Neural cell (in vitro differentiated cells): ENCODE measurements at regions not wholly inside any gene's neighbourhood (a gene's known extent, or its start where the extent isn't known, plus 50 kb on each side); places are given as distances from the start of the nearest gene placed in this dataset.

Source experiments
- H2AFZ ChIP-seq: fragments of 200-600, 300-800 bp; sonication (generic), shearing (Covaris generic); 2 replicates; pipeline ENCODE4 v1.6.0; 2014; ENCODE audit warnings: low read depth, mild to moderate bottlenecking, antibody characterized with exemption, low read length, moderate library complexity
- H3F3A ChIP-seq: fragments of 200-600 bp; shearing (Covaris generic); 2 replicates; pipeline ENCODE4 v1.6.1; 2016; ENCODE audit warnings: mild to moderate bottlenecking, moderate library complexity, mixed read lengths, antibody characterized with exemption, low read length; ENCODE audit not compliant: insufficient read depth, poor library complexity, severe bottlenecking
- H3K27ac ChIP-seq: fragments of 200-600, 300-800 bp; sonication (generic), shearing (Covaris generic); 2 replicates; pipeline ENCODE4 v1.5.1; 2014; ENCODE audit warnings: mild to moderate bottlenecking, low read length, moderate library complexity
- H3K27me3 ChIP-seq: fragments of 300-800, 200-600 bp; sonication (generic), shearing (Covaris generic); 2 replicates; pipeline ENCODE4 v1.6.0; 2014; ENCODE audit warnings: mild to moderate bottlenecking, low read depth, low read length, moderate library complexity; ENCODE audit not compliant: insufficient read depth
- H3K36me3 ChIP-seq: fragments of 300-800, 200-600 bp; sonication (generic), shearing (Covaris generic); 2 replicates; pipeline ENCODE4 v1.5.1; 2014; ENCODE audit warnings: mild to moderate bottlenecking, antibody characterized with exemption, low read length, moderate library complexity; ENCODE audit not compliant: insufficient read depth
- H3K4me2 ChIP-seq: fragments of 300-800, 200-600 bp; sonication (generic), shearing (Covaris generic); 2 replicates; pipeline ENCODE4 v1.6.0; 2014; ENCODE audit warnings: mild to moderate bottlenecking, low read length
- H3K4me3 ChIP-seq: fragments of 300-800, 200-600 bp; sonication (generic), shearing (Covaris generic); 2 replicates; pipeline ENCODE4 v1.5.1; 2014; ENCODE audit warnings: mild to moderate bottlenecking, low read length, moderate library complexity
- H3K79me2 ChIP-seq: fragments of 200-600 bp; shearing (Covaris generic); replicated peaks from 2 replicates; pipeline ENCODE4 v1.6.0; 2014; ENCODE audit warnings: mild to moderate bottlenecking, low read length, moderate library complexity; ENCODE audit not compliant: insufficient read depth
- H3K9ac ChIP-seq: fragments of 300-800, 200-600 bp; sonication (generic), shearing (Covaris generic); 2 replicates; pipeline ENCODE4 v1.6.1; 2016; ENCODE audit warnings: mild to moderate bottlenecking, low read length, mixed read lengths
- H3K9me2 ChIP-seq: fragments of 200-600 bp; shearing (Covaris generic); 2 replicates; pipeline ENCODE4 v1.6.1; 2016; ENCODE audit warnings: mild to moderate bottlenecking, low read length, mixed read lengths; ENCODE audit not compliant: insufficient read depth
- H3K9me3 ChIP-seq: fragments of 200-600, 300-800 bp; sonication (generic), shearing (Covaris generic); 2 replicates; pipeline ENCODE4 v1.6.1; 2016; ENCODE audit warnings: mild to moderate bottlenecking, mixed run types, low read length, moderate library complexity, mixed read lengths
- H4K20me1 ChIP-seq: fragments of 200-600 bp; shearing (Covaris generic); 2 replicates; pipeline ENCODE4 v1.6.1; 2016; ENCODE audit warnings: mild to moderate bottlenecking, mixed run types; ENCODE audit not compliant: insufficient read depth
- EP300 ChIP-seq: fragments of 450-650 bp; conservative IDR thresholded peaks from 2 replicates; pipeline ENCODE4 v1.6.1; 2014; ENCODE audit warnings: antibody characterized with exemption, mild to moderate bottlenecking, moderate library complexity; ENCODE audit not compliant: poor library complexity, severe bottlenecking
- EZH2 ChIP-seq: fragments of 200-600, 300-800 bp; shearing (Covaris generic), sonication (generic); IDR thresholded peaks from 2 replicates; pipeline ENCODE4 v1.6.1; 2014; ENCODE audit warnings: antibody characterized with exemption, low read length, borderline replicate concordance, mild to moderate bottlenecking; ENCODE audit not compliant: insufficient read depth, poor library complexity, severe bottlenecking
- MXI1 ChIP-seq: fragments of 450-650 bp; conservative IDR thresholded peaks from 2 replicates; pipeline ENCODE4 v1.6.1; 2014; ENCODE audit warnings: antibody characterized with exemption, mild to moderate bottlenecking; ENCODE audit not compliant: poor library complexity, severe bottlenecking
- POLR2AphosphoS5 ChIP-seq: IDR thresholded peaks from 2 replicates; pipeline ENCODE4 v1.6.1; 2012
- RAD21 ChIP-seq: fragments of 450-650 bp; conservative IDR thresholded peaks from 2 replicates; pipeline ENCODE4 v1.6.1; 2014; ENCODE audit warnings: antibody characterized with exemption, mild to moderate bottlenecking, moderate library complexity
- SMC3 ChIP-seq: fragments of 450-650 bp; conservative IDR thresholded peaks from 2 replicates; pipeline ENCODE4 v1.6.1; 2014; ENCODE audit warnings: antibody characterized with exemption, mild to moderate bottlenecking, moderate library complexity; ENCODE audit not compliant: poor library complexity
- TAF1 ChIP-seq: IDR thresholded peaks from 2 replicates; pipeline ENCODE4 v1.6.1; 2012; ENCODE audit warnings: low read depth
- TF ChIP-seq, protein P1 (sequence below): IDR thresholded peaks from 2 replicates; pipeline ENCODE4 v1.6.1; 2012; ENCODE audit warnings: borderline replicate concordance
- TF ChIP-seq, protein P2 (sequence below): fragments of 450-650 bp; IDR thresholded peaks from 2 replicates; pipeline ENCODE4 v1.5.1; 2014; ENCODE audit warnings: antibody characterized with exemption, mild to moderate bottlenecking, moderate library complexity; ENCODE audit not compliant: poor library complexity, severe bottlenecking

DNA sequence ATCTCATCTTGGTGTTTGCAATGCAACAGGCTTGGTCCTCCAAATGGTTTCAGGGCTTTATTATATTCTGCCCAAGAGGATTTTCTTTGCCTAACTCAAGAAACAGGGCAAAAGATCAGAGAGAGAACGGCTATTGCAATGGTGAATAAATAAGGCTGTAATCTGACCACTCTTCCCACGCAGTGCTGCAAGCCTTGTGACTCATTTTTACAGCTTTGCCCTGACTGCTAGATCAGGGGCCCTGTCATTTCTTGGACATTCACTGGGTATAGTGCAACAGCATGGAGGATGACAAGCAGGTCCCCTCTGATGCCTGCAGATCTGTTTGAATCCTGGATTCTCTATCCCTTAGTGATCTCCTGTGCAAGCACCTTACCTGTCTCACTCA, 459.1 kb downstream of the EBF1 start:
- Histone ChIP-seq H3K9me2 (no peaks in the 10 kb centered on the region), H3K36me3 (no peaks in the 10 kb centered on the region), H3F3A (no peaks in the 10 kb centered on the region), H4K20me1 (no peaks in the 10 kb centered on the region), H3K27ac (no peak overlapping the region), H2AFZ (no peak overlapping the region), H3K9ac (no peak overlapping the region), H3K4me3 (no peak overlapping the region), H3K9me3 (no peaks in the 10 kb centered on the region), H3K79me2 (no peaks in the 10 kb centered on the region), H3K27me3 (no peaks in the 10 kb centered on the region), H3K4me2 (no peak overlapping the region)
- TF ChIP-seq RAD21 = no peak
- TF ChIP-seq, protein P1, sequence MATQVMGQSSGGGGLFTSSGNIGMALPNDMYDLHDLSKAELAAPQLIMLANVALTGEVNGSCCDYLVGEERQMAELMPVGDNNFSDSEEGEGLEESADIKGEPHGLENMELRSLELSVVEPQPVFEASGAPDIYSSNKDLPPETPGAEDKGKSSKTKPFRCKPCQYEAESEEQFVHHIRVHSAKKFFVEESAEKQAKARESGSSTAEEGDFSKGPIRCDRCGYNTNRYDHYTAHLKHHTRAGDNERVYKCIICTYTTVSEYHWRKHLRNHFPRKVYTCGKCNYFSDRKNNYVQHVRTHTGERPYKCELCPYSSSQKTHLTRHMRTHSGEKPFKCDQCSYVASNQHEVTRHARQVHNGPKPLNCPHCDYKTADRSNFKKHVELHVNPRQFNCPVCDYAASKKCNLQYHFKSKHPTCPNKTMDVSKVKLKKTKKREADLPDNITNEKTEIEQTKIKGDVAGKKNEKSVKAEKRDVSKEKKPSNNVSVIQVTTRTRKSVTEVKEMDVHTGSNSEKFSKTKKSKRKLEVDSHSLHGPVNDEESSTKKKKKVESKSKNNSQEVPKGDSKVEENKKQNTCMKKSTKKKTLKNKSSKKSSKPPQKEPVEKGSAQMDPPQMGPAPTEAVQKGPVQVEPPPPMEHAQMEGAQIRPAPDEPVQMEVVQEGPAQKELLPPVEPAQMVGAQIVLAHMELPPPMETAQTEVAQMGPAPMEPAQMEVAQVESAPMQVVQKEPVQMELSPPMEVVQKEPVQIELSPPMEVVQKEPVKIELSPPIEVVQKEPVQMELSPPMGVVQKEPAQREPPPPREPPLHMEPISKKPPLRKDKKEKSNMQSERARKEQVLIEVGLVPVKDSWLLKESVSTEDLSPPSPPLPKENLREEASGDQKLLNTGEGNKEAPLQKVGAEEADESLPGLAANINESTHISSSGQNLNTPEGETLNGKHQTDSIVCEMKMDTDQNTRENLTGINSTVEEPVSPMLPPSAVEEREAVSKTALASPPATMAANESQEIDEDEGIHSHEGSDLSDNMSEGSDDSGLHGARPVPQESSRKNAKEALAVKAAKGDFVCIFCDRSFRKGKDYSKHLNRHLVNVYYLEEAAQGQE = no peak
- TF ChIP-seq MXI1 = no peak
- no peak for TF ChIP-seq EP300
- no peak for TF ChIP-seq SMC3
- TF ChIP-seq, protein P2, sequence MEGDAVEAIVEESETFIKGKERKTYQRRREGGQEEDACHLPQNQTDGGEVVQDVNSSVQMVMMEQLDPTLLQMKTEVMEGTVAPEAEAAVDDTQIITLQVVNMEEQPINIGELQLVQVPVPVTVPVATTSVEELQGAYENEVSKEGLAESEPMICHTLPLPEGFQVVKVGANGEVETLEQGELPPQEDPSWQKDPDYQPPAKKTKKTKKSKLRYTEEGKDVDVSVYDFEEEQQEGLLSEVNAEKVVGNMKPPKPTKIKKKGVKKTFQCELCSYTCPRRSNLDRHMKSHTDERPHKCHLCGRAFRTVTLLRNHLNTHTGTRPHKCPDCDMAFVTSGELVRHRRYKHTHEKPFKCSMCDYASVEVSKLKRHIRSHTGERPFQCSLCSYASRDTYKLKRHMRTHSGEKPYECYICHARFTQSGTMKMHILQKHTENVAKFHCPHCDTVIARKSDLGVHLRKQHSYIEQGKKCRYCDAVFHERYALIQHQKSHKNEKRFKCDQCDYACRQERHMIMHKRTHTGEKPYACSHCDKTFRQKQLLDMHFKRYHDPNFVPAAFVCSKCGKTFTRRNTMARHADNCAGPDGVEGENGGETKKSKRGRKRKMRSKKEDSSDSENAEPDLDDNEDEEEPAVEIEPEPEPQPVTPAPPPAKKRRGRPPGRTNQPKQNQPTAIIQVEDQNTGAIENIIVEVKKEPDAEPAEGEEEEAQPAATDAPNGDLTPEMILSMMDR = no peak
- TF ChIP-seq POLR2AphosphoS5 = no peak
- TF ChIP-seq EZH2 = no peak
- no peak for TF ChIP-seq TAF1

DNA sequence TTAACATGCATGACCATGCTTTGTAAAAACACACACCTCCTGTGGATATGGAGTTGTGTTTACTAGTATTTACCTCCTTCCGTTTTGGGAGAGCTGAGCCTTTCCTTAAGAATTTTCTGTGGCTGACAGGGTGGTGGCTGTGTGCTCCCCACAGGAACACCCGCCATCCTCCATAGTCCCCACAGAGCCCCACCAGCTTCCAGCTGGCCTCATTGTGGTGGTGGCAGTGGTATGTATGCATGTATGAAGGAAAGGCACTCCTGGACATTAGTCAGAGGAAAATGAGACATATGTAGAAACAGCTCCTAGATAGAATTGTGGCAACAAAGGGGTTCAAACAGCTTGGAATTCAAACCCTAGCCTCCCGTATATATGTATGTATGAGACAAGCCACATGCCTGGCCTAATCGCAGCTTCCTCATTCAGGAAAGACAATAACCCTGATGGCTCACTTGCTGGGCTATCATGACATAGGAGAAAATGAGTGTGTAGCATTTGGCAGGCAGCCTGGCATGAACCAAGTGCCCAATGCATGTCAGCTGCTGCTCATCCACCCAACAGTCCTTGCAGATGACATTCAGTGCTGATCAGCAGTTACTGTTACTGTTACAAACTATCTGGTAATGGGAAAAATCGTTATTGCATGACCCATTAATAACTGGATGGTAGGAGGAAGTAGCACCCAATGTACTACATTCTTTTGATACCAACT, 459.7 kb downstream of the EBF1 start:
- H3K9me3 ChIP-seq = no peaks in the 10 kb centered on the region
- H3K4me2 ChIP-seq = no peak overlapping the region
- TF ChIP-seq, protein P1 = no peak
- TF ChIP-seq EP300 (no peak), EZH2 (no peak), TAF1 (no peak), SMC3 (no peak), POLR2AphosphoS5 (no peak), MXI1 (no peak), RAD21 (no peak)
- TF ChIP-seq, protein P2 = no peak
- no peaks in the 10 kb centered on the region for H3F3A ChIP-seq
- H3K4me3 ChIP-seq = no peak overlapping the region
- no peaks in the 10 kb centered on the region for H3K79me2 ChIP-seq
- H2AFZ ChIP-seq = no peak overlapping the region
- no peaks in the 10 kb centered on the region for H3K9me2 ChIP-seq
- no peaks in the 10 kb centered on the region for H3K36me3 ChIP-seq
- no peak overlapping the region for H3K27ac ChIP-seq
- no peaks in the 10 kb centered on the region for H4K20me1 ChIP-seq
- no peaks in the 10 kb centered on the region for H3K27me3 ChIP-seq
- H3K9ac ChIP-seq = no peak overlapping the region
